ENCODE measurements at regions not wholly inside any gene's neighbourhood (a gene's known extent, or its start where the extent isn't known, plus 50 kb on each side); places are given as distances from the start of the nearest gene placed in this dataset.

DNA sequence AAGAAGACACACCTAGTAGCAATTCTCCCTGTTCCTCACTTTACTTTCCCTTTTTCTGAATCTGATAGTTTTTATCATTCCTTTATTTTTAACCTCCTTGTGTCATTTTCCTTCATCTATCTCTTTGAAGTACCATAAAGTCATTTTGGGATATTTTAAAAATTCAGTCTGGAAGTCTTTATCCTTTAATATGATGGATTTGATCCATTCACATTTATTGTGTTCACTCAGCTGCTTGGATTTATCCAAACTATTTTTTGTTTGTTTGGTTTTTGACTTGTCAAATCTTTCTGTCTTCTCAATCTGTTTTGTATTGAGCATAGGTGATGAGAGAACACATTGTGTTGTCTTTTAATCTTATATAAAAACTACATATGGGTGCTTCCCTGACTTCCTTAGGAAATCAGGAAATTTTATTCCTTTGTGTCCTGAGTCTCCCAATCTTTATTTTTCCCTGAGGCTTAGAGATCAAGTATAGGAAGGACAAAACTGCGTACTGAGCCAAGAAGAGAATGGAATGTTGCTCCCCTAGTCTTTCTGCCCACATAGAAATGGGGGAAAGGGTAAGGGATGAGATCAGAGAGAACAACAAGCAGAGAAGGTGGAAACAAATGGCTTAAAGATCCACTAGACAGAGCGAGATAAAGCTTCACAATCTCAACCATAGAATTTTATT is 132.7 kb upstream of the HABP2 start:
- DNase-seq (ENCODE audit: low read depth in 3 of 3): no peak

DNA sequence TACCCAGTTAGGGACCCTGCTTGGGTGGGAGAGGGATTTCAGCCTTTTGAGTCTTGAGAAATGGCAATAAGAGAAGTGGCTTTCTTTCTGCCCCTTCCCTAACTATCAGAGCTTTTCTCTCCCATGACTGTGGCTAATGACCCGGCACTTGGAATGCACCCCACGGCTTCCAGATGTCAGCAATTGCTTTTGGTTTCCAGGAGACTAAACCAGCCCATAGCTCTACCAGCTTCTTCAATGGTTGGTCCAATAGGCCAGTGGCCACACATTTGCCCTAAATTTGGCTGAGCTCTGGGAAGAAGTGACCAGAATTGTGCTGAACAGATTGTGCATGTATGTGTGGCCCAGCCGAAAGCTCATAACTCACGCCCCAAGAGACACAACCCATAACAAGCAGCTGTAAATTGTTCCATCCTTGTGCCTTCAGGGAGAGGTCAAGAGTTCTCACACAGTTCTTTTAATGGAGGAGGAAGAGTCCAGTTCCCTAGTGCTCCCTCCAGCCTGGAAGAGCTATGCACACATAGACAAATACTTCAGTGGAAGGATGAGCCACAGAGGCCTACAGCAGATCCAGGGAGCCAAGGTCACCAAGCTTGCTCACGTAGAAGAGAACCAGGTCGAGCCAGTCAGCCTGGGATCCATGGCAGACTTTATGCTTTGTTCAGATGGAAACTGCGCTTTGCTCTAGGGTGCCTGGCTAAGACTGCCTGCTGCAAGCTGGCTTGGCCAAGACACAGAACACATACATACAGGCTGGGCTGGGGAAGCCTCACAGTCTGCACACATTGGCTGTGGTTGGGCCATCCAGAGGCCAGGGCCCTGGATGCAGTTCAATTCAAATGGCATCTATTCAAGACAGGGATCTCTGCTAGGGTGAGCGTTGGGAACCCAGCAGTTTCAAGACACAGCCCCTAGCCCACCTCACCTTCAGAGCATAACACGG is 131.8 kb upstream of the HABP2 start:
- no peak for DNase-seq (ENCODE audit: low read depth in 3 of 3)

DNA sequence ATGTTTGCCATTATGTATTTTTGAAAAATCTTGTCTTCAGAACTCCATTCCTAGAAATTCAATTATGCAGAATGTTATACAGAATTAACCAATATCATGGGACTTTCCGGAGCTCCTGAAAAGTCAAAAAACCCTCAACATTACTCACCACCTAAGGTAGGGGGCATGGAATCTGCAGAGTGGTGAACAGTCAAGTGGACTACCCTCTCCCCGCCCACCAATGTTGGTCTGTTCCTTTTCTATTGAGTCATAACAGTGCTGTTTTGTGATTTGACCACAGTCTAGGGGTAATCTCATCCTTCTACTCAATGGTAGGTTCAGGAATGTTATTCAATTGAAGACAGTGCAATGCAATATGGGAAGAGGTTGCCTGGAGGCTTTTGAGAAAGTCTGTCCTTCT is 130.5 kb upstream of the HABP2 start:
- DNase-seq (ENCODE audit: low read depth in 3 of 3): no peak

DNA sequence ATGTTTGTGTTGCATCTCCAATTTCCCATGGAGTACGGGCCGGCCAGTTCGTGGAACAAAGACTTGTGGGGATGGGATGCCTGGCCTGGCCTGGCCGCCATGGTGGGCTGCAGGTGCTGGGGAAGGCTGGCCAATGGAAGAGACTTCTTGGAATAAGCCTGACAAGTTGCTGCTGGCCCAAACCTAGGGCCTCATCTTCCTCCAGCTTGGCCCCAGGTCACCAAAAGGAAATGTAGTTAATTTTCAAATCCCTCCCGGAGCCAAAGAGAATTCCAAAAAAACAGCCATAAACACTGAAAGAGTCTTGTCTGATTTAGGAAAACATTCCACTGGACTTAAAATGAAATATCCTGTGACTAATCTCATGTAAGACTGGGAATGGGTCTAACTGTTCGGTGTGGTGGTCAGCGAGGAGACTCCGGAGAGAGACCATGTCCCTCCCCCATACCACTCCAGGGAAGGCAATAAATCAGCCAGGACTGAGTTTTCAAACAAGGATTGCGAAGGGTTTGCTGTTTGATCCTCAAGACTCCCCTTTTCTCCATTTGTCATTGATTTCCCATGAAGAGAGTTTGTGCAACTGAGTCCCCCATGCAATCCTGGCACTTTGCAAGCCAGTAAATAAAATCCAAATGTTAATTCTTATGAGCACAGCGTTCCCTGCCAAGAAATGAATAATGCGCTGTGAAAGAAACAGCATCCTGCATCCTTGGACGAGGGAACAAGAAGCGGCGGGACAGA is 128.7 kb upstream of the HABP2 start:
- DNase-seq (ENCODE audit: low read depth in 3 of 3): no peak

DNA sequence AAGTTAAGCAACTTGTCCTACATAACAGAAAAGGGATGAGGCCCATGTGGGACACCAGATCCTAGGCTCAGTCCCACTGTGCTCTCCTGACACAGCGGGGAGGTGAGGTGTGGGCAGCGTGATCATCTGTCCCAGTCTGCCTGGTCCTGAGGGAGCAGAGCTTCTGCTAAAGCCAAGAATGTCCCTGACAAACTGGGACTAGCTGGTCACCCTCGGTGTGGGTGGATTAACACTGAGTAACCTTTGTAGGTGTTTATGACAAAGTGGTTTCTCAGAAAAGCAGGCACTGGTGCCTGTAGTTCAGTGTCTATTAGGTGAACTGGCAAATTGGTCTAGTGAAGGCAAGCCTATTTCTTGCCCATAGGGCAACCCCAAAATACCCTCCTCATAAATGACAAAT is 127.8 kb upstream of the HABP2 start:
- DNase-seq (ENCODE audit: low read depth in 3 of 3): no peak

DNA sequence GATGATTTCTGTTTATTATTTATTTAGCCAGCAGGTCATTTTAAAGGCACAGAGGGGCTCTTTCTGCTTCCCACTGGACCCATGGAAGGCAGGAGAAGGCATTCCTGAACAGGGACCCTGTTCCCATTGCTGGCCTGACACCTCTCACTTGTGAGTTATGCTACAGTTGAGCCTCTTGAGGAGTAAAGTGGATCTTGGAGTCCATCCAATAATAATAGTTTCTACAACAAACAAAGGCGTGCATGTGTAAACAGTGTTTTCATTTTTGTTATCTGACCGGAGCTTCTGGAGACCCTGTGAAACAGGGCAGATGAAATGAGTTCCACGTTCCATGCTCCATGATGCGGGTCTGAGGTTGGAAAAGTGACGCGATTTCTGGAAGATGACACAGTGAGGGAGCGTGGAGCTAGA is 127.3 kb upstream of the HABP2 start:
- DNase-seq (ENCODE audit: low read depth in 3 of 3): no peak

DNA sequence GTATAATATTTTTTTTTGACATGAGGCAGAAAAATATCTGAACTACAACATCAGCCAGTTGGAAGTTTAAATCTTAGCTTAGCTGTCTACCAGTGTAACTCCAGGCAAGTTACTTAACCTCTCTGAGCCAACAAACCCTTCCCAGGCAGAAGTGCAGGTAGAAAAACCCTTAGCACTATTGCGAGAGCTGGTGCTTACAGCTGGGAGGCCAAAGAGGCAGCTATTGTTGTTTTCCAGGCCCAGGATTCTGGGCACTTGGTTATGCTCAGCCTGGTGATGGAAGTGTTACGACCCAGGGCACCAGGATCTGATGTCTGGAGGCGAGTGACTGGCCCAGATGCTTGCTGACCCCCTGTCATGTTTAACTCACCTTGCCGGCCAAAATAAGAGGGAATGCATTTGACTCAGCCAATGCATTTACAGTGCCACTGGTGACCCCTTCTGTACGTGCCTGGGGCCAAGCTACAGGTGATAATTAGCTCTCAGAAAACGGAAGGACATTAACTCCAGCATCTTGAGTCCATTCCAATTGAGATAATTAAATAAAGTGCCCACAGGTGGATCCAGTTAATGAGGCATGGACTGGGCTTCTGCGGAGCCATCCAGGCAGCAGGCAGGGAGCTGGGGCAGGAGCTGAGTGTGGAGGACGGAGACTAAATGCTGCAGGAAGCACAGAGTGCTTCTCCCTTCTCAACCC is 126.5 kb upstream of the HABP2 start:
- DNase-seq (ENCODE audit: low read depth in 3 of 3): no peak

DNA sequence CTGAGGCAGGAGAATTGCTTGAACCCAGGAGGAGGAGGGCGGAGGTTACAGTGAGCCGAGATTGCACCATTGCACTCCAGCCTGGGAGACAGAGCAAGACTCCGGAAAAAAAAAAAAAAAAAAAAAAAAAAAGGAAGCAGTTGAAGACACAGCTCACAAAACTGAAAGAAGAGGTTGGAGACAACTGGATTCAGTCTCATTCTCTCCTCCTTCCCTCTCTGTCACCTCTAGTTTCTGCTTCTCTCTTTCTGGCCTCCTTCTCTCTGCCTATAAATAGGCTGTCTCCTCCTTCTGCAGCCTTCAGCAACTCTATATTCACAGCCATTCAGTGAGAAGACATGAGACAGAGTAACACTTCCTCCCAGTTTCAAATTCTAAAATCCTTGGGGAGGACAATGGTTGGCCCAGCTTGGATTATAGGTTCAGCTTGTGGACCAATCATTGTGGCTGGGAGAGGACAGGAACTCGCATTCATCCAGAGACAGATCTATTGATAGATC is 125.6 kb upstream of the HABP2 start:
- DNase-seq (ENCODE audit: low read depth in 3 of 3): no peak

DNA sequence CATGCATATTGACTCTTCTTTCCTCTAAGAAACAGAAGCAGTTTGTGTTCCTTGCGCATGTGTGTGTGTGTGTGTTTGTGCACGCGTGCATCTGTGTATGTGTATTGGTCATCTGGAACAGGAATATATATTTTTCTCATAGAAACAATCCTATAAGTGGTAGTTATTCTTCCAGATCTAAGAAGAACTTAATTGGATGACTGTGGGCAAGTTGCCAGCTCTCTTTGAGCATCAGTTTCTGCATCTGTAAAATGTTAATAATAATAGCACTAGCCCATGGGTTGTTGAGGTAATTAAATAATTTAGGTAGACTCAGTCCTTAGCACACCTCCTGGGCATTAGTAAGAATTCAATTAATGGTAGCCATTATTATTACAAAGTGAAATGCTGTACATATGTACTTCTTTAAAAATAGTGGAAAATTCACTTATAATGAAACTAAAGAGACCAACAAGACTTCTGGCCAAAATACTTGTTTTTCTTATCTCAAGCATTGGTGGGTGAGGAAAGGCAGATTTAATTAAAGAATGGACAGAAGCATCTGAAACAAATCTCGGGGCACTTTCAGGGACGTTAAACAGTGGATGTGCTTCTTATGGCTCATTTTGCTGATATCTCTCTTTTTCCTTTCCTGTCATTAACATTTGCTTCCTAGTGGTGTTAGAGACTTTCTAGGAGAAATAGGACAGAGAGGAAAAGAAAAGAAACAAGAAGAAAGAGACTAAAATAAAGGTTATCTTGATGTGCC is 124.9 kb upstream of the HABP2 start:
- DNase-seq (ENCODE audit: low read depth in 3 of 3): no peak

DNA sequence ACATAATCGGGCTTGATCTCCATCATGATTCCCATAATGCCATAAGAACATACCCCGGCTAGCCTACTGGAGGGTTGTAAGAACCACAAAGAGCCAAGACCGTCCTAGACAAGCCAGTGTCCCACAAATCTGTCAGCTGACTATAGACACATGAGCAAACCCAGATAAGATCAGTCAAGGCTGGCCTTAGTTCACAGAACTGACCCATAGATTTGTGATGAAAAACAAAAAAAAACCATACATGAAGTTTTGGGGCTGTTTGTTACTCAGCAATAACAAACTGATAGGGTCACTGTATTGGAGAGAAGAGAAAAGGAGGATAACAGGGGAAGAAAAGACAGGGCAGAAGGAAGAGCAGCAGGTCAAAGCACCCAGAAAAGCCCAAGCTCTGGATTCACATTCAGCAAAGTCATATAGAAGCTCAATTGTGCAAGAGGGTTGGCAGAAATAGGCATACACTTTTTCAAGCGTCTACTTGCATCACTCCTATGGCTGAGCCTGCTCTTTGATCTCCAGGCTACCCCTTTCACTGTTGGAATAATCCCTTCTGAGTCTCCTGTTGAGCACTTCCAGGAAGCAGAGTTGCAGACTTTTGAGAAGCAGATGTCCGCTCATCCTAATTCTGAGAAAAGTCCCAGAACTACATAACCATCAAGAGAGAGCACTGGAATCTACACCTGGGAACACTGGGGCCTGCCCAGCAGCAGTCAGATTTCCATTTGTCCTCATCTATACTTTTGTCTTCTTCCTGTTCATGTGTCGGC is 122.0 kb upstream of the HABP2 start:
- no peak for DNase-seq (ENCODE audit: low read depth in 3 of 3)

DNA sequence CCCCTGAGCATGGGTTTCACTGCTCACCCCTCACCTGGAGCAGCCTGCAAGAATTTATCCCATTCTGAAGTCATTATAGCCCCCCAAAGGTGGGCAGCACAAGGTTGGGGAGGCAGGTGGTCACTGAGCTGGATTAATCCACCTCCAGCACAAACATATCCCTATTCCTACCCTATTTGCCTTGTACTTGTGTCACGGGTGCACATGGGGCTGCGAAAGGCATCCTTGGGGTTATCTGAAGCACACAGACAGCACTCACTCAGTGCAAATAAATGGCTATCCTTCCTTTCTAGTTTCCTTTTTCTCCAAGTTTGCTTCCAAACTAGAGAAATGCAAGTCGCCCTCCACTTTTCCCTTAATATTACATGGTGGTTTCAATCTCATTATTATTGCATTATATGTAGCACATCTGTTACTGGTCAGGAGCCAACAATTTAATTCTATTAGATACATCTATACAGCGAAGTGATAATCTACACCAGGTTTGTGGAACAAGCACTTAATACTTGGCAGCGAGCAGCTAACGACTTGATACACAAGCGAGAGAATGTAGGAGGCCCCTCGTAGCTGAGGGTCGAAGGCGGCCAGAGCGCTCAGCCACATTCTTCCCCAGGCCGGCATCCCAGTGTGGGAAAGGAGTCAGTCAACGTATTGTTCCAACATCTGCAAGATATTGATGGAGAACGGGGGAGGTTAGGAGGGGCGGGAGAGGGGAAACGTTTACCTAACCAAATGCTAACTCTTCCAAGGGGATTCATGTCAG is 121.3 kb upstream of the HABP2 start:
- DNase-seq (ENCODE audit: low read depth in 3 of 3): no peak

DNA sequence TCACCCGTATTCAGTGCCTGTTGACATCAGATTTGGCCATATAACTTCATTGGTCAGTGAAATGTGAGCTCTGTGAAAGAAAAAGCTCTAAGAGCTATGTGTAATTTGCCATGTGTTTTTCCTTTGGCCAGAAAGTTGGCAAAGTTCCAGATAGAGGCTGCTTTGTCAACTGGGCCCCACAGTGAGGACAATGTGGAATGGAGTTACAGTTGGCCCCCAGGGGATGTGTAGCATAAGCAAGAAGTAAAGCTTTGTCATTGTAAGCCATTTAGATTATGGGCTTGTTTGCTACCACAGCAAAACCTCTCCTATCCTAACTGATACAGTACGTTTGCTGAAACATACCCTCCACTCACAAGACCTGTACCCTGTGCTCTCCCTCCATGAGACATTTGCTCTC is 119.1 kb upstream of the HABP2 start:
- DNase-seq (ENCODE audit: low read depth in 3 of 3): no peak

DNA sequence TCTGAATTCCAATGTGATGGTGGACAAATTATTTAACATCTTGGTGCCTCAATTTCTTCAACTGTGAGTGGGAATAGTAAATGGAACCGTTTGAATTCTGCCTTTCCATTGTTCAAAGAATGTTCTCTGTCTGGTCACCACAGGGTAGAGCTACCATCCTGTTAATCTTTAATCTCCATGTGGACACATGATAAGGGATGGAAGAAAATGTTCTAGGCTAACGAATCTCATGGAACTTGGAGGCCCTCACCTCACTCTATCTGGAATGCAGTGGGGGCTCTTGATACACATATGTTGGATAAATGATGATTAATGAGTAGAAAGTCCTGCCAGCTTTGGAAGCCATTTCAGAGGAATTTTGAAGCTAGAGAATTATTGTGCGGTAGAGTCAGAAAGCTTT is 118.5 kb upstream of the HABP2 start:
- DNase-seq (ENCODE audit: low read depth in 3 of 3): no peak

DNA sequence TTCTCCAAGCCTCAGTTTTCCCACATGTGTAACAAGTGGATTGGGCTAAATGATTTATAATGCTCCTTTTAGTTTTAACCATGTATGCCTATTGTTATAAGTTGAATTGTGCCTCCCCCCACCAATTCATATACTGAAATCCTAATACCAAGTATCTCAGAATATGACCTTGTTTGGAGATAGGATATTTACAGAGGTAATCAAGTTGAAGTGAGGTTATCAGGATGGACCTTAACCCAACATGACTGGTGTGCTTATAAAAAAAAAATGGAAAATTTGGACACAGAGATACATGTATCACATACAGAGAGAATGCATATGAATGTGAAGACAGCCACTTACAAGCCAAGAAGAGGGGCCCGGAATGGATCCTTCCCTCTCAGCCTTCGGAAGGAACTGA is 117.9 kb upstream of the HABP2 start:
- no peak for DNase-seq (ENCODE audit: low read depth in 3 of 3)

DNA sequence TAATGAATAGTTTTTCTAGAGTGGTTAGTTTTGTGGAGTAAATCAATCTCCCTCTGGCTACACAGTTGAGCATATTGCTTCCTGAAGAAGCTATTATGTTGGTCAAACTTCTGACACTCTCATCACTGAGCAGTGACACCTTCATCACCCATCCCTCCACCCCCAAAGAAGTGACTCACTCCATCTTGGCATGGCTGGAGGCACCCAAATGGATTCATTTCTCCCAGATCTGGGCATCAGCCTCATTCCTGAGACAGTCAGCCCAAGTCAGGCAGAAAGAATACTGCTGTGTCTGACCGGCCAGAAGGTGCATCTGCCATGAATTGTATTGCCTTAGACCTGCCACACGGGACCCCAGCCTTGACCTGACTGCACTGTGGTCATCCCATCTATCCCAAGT is 117.0 kb upstream of the HABP2 start:
- no peak for DNase-seq (ENCODE audit: low read depth in 3 of 3)

DNA sequence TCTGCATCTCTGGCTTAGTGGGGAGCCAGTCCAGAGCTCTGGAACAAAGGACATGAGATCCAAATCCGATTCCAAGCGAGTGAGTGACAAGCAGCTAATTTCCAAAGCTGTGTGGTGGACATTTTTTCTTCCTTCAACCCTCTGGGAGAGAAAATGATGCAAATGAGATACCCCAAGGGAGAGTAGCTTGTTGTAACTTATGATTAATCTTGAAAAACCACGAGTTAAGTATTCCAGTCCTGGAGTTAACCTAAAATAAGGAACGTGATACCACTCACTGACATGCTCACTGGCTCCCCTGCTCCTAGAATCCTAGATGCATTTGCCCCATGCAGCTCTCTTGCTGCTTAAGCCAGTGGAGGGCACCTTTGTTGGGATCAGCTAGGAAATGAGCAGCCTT is 116.0 kb upstream of the HABP2 start:
- DNase-seq (ENCODE audit: low read depth in 3 of 3): no peak

DNA sequence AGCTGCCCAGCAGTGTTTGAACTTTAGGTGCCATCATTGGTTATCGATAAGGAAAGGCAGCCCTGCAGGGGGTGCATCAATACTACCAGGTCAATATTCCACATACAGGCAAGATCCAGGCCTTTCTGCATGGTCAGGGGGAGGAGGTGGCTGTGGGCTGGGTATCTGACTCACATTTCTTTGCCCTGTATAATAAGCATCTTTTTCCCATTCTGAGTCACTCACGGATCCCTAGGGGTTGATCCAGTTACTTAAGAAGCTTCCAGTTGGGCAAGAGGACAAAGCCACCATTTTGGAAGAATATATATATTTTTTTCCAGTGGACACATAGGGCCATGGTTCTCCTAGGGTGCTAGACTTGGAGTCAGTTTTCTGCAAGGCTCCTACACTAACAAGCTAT is 114.2 kb upstream of the HABP2 start:
- no peak for DNase-seq (ENCODE audit: low read depth in 3 of 3)

DNA sequence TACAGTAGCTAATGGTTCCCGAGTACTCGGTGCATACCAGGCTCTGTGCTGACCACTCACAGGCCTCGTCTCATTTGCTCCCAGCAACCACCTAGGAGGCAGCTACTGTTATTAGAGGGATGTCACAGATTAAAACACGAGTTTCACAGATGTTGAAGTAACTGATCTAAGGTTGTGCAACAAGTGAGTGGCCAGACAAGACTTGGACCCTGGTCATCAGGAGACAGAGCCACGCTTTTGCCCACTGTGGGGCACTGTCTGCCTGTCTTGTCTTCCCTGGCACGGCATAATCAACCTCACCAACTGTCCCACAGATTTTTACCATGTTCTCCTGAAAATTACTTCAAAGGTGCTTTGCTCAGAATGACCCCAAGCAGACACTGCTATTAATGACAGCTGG is 111.6 kb upstream of the HABP2 start:
- DNase-seq (ENCODE audit: low read depth in 3 of 3): no peak

DNA sequence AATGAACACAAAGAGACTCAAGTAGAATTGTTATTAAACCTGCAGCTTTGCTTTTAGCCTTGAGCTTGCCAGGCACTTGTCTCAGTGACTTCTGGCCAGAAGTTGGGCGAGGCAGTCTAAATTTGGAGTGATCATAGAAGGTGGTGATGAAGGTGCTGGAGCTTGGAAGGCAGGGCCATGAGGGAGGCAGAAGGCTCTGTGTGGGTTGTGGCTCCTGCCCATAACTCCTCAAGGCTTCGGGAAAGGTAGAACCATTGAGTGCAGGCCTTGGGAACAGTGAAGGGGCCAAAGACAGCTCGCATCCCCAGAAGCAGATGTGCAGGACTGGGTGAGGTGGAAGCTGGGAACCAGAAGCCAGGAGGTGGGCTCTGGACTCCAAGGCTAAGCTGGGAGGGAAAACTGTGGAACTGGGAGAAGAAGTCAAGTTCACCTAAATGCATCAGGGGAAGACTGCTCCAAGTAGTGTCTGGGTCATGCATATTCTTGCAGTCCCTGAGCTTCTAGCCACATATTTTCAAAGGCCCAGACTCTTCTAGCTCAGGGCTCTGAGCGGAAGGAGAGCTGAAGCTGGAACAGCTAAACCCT is 111.1 kb upstream of the HABP2 start:
- DNase-seq (ENCODE audit: low read depth in 3 of 3): no peak

Data from stimulated activated CD4-positive, alpha-beta T cell treated with anti-CD3 and anti-CD28 coated beads, TNF-alpha, amount 100 ng/mL, for 48 hours (primary cell).